ENCODE measurements at regions not wholly inside any gene's neighbourhood (a gene's known extent, or its start where the extent isn't known, plus 50 kb on each side); places are given as distances from the start of the nearest gene placed in this dataset.

- no peak overlapping the region for H3K4me3 ChIP-seq
- TF ChIP-seq, protein P1, sequence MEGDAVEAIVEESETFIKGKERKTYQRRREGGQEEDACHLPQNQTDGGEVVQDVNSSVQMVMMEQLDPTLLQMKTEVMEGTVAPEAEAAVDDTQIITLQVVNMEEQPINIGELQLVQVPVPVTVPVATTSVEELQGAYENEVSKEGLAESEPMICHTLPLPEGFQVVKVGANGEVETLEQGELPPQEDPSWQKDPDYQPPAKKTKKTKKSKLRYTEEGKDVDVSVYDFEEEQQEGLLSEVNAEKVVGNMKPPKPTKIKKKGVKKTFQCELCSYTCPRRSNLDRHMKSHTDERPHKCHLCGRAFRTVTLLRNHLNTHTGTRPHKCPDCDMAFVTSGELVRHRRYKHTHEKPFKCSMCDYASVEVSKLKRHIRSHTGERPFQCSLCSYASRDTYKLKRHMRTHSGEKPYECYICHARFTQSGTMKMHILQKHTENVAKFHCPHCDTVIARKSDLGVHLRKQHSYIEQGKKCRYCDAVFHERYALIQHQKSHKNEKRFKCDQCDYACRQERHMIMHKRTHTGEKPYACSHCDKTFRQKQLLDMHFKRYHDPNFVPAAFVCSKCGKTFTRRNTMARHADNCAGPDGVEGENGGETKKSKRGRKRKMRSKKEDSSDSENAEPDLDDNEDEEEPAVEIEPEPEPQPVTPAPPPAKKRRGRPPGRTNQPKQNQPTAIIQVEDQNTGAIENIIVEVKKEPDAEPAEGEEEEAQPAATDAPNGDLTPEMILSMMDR (IDR thresholded peaks at IDR 0.05; ENCODE audit: borderline replicate concordance), result no peak
- no peaks in the 10 kb centered on the region for H3K4me1 ChIP-seq
- intact Hi-C loops (cut with micrococcal nuclease), result no loop called here
- no peak overlapping the region for H3K27ac ChIP-seq (replicated peaks)
- DNase-seq, result no peak
- H3K36me3 ChIP-seq, result peaks cover 4% of the 10 kb centered on the region
- H3K9me3 ChIP-seq (replicated peaks), result no peaks in the 10 kb centered on the region
- H3K27me3 ChIP-seq (ENCODE audit: low read depth), result no peaks in the 10 kb centered on the region
Measured at GRCh38 chr6:2436410-2437154, 191.2 kb upstream of the GMDS start.

GRCh38 chr6:2435323-2435722, 189.9 kb upstream of the GMDS start:
- TF ChIP-seq, protein P1 (IDR thresholded peaks at IDR 0.05; ENCODE audit: borderline replicate concordance), result no peak
- no peak overlapping the region for H3K4me3 ChIP-seq
- H3K27me3 ChIP-seq (ENCODE audit: low read depth), result no peaks in the 10 kb centered on the region
- intact Hi-C loops (cut with micrococcal nuclease), result no loop called here
- no peaks in the 10 kb centered on the region for H3K9me3 ChIP-seq (replicated peaks)
- no peak overlapping the region for H3K27ac ChIP-seq (replicated peaks)
- H3K4me1 ChIP-seq, result no peaks in the 10 kb centered on the region
- peaks cover 4% of the 10 kb centered on the region for H3K36me3 ChIP-seq
- no peak for DNase-seq

DNA sequence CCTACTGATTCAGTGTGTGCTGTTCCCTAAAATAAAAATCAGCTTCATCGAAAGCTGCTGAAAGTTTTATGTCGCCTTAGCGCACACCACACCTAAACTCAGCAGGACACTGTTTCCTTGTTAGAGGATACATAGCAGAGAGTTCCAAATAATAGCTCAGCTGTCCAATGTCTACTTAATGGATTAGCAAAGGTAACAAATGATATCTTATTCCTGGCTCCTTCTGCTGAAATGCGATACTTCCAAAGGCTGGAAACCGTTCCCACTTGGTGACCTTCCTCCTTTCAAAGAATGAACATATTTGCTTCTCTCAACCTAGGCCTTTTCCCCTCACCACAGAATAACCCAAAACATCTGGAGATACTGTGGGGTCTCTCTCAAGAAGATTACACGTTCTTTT, 189.5 kb upstream of the GMDS start:
- intact Hi-C loops (cut with micrococcal nuclease), result no loop called here
- TF ChIP-seq, protein P1 (IDR thresholded peaks at IDR 0.05; ENCODE audit: borderline replicate concordance), result no peak
- H3K4me1 ChIP-seq, result no peaks in the 10 kb centered on the region
- no peaks in the 10 kb centered on the region for H3K9me3 ChIP-seq (replicated peaks)
- H3K27ac ChIP-seq (replicated peaks), result no peak overlapping the region
- no peak overlapping the region for H3K4me3 ChIP-seq
- H3K36me3 ChIP-seq, result peaks cover 4% of the 10 kb centered on the region
- no peaks in the 10 kb centered on the region for H3K27me3 ChIP-seq (ENCODE audit: low read depth)
- no peak for DNase-seq

DNA sequence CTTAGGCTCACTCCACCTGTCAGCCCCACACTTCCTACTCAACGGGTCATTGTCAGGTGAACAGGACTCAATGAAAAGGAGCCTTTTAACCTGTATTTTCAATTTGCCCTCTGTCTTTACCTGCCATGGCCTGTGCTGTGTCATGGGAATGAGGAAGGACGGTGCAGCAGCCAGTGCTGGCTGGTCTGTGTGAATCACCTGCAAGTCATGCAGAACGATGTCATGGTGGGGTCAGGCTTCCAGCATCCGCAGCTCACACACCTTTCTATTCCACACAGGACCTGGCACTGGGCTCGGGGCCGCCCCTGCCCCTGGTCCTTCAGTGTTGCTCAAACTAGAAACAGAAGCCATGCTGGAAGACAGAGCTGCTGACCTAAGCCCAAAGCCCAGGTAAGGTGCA, 188.7 kb upstream of the GMDS start:
- H3K27me3 ChIP-seq (ENCODE audit: low read depth), result no peaks in the 10 kb centered on the region
- TF ChIP-seq, protein P1 (IDR thresholded peaks at IDR 0.05; ENCODE audit: borderline replicate concordance), result no peak
- intact Hi-C loops (cut with micrococcal nuclease), result no loop called here

GRCh38 chr6:2433711-2434110, 188.3 kb upstream of the GMDS start:
- Histone ChIP-seq H3K9me3 (replicated peaks) (no peaks in the 10 kb centered on the region), H3K36me3 (peaks cover 4% of the 10 kb centered on the region), H3K27me3 (ENCODE audit: low read depth) (no peaks in the 10 kb centered on the region), H3K27ac (replicated peaks) (no peak overlapping the region), H3K4me3 (no peak overlapping the region), H3K4me1 (no peaks in the 10 kb centered on the region)
- intact Hi-C loops (cut with micrococcal nuclease), result no loop called here
- TF ChIP-seq, protein P1 (IDR thresholded peaks at IDR 0.05; ENCODE audit: borderline replicate concordance), result no peak
- no peak for DNase-seq

More for the DNA sequence above, 188.7 kb upstream of the GMDS start:
- Histone ChIP-seq H3K27ac (replicated peaks) (no peak overlapping the region), H3K36me3 (peaks cover 4% of the 10 kb centered on the region), H3K9me3 (replicated peaks) (no peaks in the 10 kb centered on the region), H3K4me1 (no peaks in the 10 kb centered on the region), H3K4me3 (no peak overlapping the region)
- no peak for DNase-seq

Measured in left ventricle myocardium inferior (tissue), 1 donor.